ENCODE measurements at regions not wholly inside any gene's neighbourhood (a gene's known extent, or its start where the extent isn't known, plus 50 kb on each side); places are given as distances from the start of the nearest gene placed in this dataset.

DNA sequence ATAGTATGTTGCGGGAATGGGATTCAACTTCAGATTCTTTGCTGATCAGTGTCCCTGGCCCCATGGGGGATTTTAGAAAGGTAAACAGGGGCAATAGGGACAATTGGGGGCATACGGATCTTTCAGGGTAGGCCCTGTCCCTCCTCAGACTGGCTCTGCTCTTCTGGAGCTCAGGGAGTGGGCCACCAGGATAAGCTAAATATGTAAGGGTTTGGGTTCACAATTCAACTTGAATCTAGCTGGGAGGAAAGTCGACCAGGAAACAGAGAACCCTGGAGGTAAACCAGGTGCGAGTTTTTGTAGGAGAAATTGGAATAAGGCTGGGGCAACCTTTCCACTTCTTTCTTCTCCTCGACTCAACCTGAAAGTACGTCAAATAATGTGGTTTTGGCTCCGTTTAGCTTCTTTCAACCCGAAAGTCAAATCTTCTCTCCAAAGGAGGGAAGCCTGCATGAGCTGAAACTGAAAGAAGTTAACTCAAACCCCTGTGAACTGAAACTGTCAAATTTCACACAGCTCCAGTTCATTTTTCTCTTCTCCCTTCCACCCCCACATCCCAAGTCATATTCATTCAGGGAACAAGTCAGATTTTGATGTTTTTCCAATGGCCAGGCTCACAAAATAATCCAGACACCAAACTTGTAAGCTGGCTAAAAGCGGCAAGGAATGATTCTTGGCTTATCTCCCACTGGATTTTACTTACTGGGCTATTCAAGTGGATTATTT lies 278.2 kb downstream of the CLIC5 start:
- TF ChIP-seq EP300 (IDR thresholded peaks at IDR 0.05), result no peak
- TF ChIP-seq, protein P1, sequence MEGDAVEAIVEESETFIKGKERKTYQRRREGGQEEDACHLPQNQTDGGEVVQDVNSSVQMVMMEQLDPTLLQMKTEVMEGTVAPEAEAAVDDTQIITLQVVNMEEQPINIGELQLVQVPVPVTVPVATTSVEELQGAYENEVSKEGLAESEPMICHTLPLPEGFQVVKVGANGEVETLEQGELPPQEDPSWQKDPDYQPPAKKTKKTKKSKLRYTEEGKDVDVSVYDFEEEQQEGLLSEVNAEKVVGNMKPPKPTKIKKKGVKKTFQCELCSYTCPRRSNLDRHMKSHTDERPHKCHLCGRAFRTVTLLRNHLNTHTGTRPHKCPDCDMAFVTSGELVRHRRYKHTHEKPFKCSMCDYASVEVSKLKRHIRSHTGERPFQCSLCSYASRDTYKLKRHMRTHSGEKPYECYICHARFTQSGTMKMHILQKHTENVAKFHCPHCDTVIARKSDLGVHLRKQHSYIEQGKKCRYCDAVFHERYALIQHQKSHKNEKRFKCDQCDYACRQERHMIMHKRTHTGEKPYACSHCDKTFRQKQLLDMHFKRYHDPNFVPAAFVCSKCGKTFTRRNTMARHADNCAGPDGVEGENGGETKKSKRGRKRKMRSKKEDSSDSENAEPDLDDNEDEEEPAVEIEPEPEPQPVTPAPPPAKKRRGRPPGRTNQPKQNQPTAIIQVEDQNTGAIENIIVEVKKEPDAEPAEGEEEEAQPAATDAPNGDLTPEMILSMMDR (IDR thresholded peaks at IDR 0.05), result no peak
- no peak for TF ChIP-seq POLR2AphosphoS5 (IDR thresholded peaks at IDR 0.05)
- TF ChIP-seq POLR2A (IDR thresholded peaks at IDR 0.05), result no peak
- no peak overlapping the region for H3K4me3 ChIP-seq
- H3K9me3 ChIP-seq, result no peaks in the 10 kb centered on the region
- H3K36me3 ChIP-seq, result no peaks in the 10 kb centered on the region
- H3K27me3 ChIP-seq, result no peaks in the 10 kb centered on the region
- H3K27ac ChIP-seq, result no peak overlapping the region
- 75% methylated on average over 9 of the region's 9 CpGs for WGBS
- H3K4me1 ChIP-seq, result peaks cover 15% of the 10 kb centered on the region
- no peak for DNase-seq (ENCODE audit: low spot score in 2 of 2)

DNA sequence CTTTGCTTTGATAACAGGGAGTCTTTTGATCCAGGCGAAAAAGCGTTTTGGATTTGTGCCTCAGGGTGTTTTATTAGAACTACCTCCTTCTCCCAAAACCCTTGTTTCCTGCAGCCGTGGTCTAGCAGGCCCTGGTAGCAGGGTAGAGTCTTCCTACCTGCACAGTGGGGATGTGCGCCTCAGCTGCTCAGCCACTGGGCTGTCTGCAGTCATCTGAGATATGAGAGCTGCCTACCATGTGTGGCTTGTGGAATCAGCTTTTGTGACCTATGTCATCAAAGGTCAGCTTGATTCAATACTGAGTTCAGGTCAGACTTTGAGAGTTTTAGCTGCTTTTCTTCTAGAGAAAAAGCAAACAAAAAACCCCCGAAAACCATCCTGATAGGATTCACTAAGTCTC lies 279.5 kb downstream of the CLIC5 start:
- H3K27me3 ChIP-seq, result no peaks in the 10 kb centered on the region
- H3K27ac ChIP-seq, result no peak overlapping the region
- WGBS, result 77% methylated on average over 5 of the region's 5 CpGs
- no peaks in the 10 kb centered on the region for H3K36me3 ChIP-seq
- no peaks in the 10 kb centered on the region for H3K9me3 ChIP-seq
- H3K4me1 ChIP-seq, result peaks cover 1% of the 10 kb centered on the region
- TF ChIP-seq EP300 (IDR thresholded peaks at IDR 0.05) (no peak), POLR2A (IDR thresholded peaks at IDR 0.05) (no peak), POLR2AphosphoS5 (IDR thresholded peaks at IDR 0.05) (no peak)
- TF ChIP-seq, protein P1 (IDR thresholded peaks at IDR 0.05), result no peak
- no peak for DNase-seq (ENCODE audit: low spot score in 2 of 2)
- H3K4me3 ChIP-seq, result no peak overlapping the region

DNA sequence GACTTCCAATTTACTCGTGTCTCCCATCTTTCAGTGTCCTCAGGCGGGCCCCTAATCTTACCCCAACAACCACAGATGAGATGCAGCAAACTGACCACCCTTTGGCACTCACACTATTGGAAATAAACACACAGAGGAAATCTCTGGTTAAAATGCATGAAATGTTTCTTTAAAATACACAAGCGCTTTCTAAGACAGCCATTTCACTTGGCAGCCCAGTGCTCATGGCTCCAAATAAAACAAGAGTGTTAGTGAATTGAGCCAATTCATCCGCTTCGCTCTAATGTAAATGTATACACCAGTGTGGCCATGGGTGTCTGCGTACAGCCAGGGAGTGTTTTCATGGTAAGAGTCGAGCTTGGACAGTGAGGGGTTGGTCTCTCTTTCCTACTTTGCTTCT lies 282.9 kb downstream of the CLIC5 start:
- no peak overlapping the region for H3K27ac ChIP-seq
- H3K27me3 ChIP-seq, result peaks cover 6% of the 10 kb centered on the region
- TF ChIP-seq POLR2AphosphoS5 (IDR thresholded peaks at IDR 0.05) (no peak), POLR2A (IDR thresholded peaks at IDR 0.05) (no peak), EP300 (IDR thresholded peaks at IDR 0.05) (no peak)
- TF ChIP-seq, protein P1 (IDR thresholded peaks at IDR 0.05), result no peak
- WGBS, result 79% methylated on average over 7 of the region's 7 CpGs
- no peak overlapping the region for H3K4me3 ChIP-seq
- no peaks in the 10 kb centered on the region for H3K9me3 ChIP-seq
- no peak for DNase-seq (ENCODE audit: low spot score in 2 of 2)
- H3K36me3 ChIP-seq, result no peaks in the 10 kb centered on the region
- no peaks in the 10 kb centered on the region for H3K4me1 ChIP-seq

DNA sequence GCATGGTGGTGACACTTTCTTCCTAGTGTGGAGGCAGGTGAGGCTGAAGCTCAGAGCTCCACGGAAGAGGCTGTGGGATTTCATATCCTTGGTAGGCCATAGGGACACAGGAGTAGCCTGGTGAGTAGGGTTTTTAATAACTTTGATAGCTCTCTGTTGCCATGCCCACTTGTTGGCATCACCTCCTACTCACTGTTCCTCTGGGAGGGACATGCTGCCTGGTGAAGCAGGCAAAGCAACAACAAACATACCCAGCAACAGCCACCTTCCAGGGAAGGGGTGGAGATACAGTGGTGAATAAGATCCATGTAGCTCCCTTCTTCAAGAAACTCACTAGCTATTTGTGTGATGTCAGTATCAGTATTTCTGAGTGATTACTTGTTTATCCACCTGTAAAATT lies 285.4 kb downstream of the CLIC5 start:
- peaks cover 6% of the 10 kb centered on the region for H3K27me3 ChIP-seq
- WGBS, result 85% methylated on average over 1 of the region's 1 CpG

DNA sequence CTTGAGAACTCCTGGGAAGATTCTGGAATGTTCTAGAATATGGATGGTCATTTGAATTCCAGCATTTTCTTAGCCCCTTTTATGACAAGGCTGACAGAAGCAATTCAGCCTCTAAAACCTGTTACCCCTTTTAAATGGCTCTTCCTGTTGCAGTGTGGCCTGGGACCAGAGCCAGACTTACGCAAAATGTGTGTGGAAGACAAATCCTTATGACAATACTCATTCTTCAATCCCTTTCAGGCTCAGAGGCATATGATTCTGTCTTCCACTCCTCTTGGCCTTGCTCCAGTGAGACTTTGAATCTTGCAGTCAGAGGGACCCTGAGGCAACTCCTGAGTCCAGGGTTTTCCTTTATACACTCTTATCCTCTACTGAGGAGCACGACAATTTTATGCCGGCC lies 287.0 kb downstream of the CLIC5 start:
- TF ChIP-seq EP300 (IDR thresholded peaks at IDR 0.05) (no peak), POLR2A (IDR thresholded peaks at IDR 0.05) (no peak), POLR2AphosphoS5 (IDR thresholded peaks at IDR 0.05) (no peak)
- TF ChIP-seq, protein P1 (IDR thresholded peaks at IDR 0.05), result no peak
- Histone ChIP-seq H3K27ac (no peak overlapping the region), H3K9me3 (no peaks in the 10 kb centered on the region), H3K27me3 (peaks cover 6% of the 10 kb centered on the region), H3K36me3 (no peaks in the 10 kb centered on the region), H3K4me3 (no peak overlapping the region), H3K4me1 (peaks cover 6% of the 10 kb centered on the region)
- WGBS, result 56% methylated on average over 3 of the region's 3 CpGs
- no peak for DNase-seq (ENCODE audit: low spot score in 2 of 2)

More for the DNA sequence above, 285.4 kb downstream of the CLIC5 start:
- no peak for DNase-seq (ENCODE audit: low spot score in 2 of 2)
- Histone ChIP-seq H3K4me3 (no peak overlapping the region), H3K36me3 (no peaks in the 10 kb centered on the region), H3K27ac (no peak overlapping the region), H3K4me1 (no peaks in the 10 kb centered on the region), H3K9me3 (no peaks in the 10 kb centered on the region)
- TF ChIP-seq EP300 (IDR thresholded peaks at IDR 0.05) (no peak), POLR2AphosphoS5 (IDR thresholded peaks at IDR 0.05) (no peak), POLR2A (IDR thresholded peaks at IDR 0.05) (no peak)
- TF ChIP-seq, protein P1 (IDR thresholded peaks at IDR 0.05), result no peak
